ENCODE measurements at regions not wholly inside any gene's neighbourhood (a gene's known extent, or its start where the extent isn't known, plus 50 kb on each side); places are given as distances from the start of the nearest gene placed in this dataset.

GRCh38 chr11:127612607-127613006, 612.0 kb upstream of the KIRREL3 start:
- H3K9me3 ChIP-seq = no peaks in the 10 kb centered on the region
- TF ChIP-seq EP300 (IDR thresholded peaks at IDR 0.05) = no peak
- H3K36me3 ChIP-seq = no peaks in the 10 kb centered on the region
- no peaks in the 10 kb centered on the region for H3K4me1 ChIP-seq
- intact Hi-C loops (cut with DNase I) = no loop called here
- no peak for DNase-seq (ENCODE audit: extremely low spot score)
- WGBS = 68% methylated on average over 2 of the region's 2 CpGs
- no peak overlapping the region for H3K4me3 ChIP-seq
- H3K27ac ChIP-seq (replicated peaks in 1 of 4) = no peak overlapping the region
- H3K27me3 ChIP-seq = no peaks in the 10 kb centered on the region

GRCh38 chr11:127609025-127609773, 608.6 kb upstream of the KIRREL3 start:
- DNase-seq (ENCODE audit: extremely low spot score) = peak; percentile 89
- Histone ChIP-seq H3K27me3 (no peaks in the 10 kb centered on the region), H3K4me3 (no peak overlapping the region), H3K9me3 (no peaks in the 10 kb centered on the region), H3K27ac (replicated peaks in 1 of 4) (no peak overlapping the region), H3K4me1 (no peaks in the 10 kb centered on the region), H3K36me3 (no peaks in the 10 kb centered on the region)
- WGBS = 92% methylated on average over 4 of the region's 4 CpGs
- TF ChIP-seq POLR2A (IDR thresholded peaks at IDR 0.05; ENCODE audit: low read depth) (no peak), EP300 (IDR thresholded peaks at IDR 0.05) (no peak), POLR2AphosphoS5 (IDR thresholded peaks at IDR 0.05) (no peak), CTCF (IDR thresholded peaks at IDR 0.05) (no peak)
- intact Hi-C loops (cut with DNase I) = no loop called here

DNA sequence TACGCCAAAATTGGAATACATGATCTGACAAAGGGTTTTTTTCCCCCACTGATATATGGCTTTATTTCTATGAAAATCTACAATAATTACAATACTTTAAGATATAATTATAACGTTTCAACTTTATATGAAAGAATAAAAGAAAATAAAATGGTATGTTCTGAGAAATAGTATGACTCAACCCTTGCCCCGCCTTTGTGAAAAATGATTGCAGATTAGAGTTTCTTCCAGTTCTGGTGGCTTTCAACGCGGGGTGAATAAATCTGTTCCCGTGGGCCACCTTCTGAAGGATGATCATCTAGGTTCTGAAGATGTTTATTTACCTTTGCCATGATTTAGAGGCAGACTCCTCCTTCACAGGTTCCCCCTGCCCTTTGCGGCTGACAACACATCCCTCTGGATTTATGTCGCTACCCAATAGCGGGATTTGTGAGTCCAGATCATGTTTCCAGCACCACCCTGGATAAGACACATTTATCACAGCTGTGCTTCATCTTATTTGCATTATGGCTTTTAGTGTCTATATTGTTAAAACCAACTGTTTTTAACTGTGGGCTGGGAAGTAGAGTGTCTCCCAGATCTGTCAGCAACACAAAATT, 607.0 kb upstream of the KIRREL3 start:
- intact Hi-C loops (cut with DNase I) = no loop called here

DNA sequence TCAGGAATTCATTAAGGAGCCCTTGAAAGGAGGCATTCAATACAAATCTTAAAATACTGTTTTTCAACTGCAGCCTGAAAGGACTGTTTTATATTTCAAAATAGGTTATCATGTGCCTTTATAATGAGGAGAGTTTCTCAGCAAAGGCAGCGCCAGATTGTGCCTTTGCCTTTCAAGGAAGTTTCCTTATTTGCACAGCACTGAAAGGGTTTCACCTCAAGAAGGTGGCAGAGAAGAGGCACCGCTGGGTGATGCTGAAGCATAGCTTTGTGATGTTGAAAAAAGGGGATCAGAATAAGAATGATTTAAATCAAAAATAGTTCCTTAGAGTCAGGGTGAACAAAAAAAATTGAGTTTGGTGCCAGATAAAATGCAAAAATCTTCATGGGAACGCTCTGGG, 601.0 kb upstream of the KIRREL3 start:
- DNase-seq (ENCODE audit: extremely low spot score) = no peak
- Histone ChIP-seq H3K27me3 (no peaks in the 10 kb centered on the region), H3K9me3 (no peaks in the 10 kb centered on the region), H3K4me1 (no peaks in the 10 kb centered on the region), H3K4me3 (no peak overlapping the region), H3K36me3 (no peaks in the 10 kb centered on the region), H3K27ac (replicated peaks in 1 of 4) (no peak overlapping the region)
- 73% methylated on average over 3 of the region's 3 CpGs for WGBS
- TF ChIP-seq CTCF (IDR thresholded peaks at IDR 0.05) (no peak), EP300 (IDR thresholded peaks at IDR 0.05) (no peak), POLR2A (IDR thresholded peaks at IDR 0.05; ENCODE audit: low read depth) (no peak), POLR2AphosphoS5 (IDR thresholded peaks at IDR 0.05) (no peak)
- intact Hi-C loops (cut with DNase I) = no loop called here

More for the DNA sequence above, 607.0 kb upstream of the KIRREL3 start:
- H3K9me3 ChIP-seq = no peaks in the 10 kb centered on the region
- no peaks in the 10 kb centered on the region for H3K27me3 ChIP-seq
- no peak overlapping the region for H3K27ac ChIP-seq (replicated peaks in 1 of 4)
- no peak for TF ChIP-seq POLR2A (IDR thresholded peaks at IDR 0.05; ENCODE audit: low read depth)
- no peak for TF ChIP-seq CTCF (IDR thresholded peaks at IDR 0.05)
- no peak for TF ChIP-seq POLR2AphosphoS5 (IDR thresholded peaks at IDR 0.05)
- no peak for TF ChIP-seq EP300 (IDR thresholded peaks at IDR 0.05)
- DNase-seq (ENCODE audit: extremely low spot score) = no peak
- H3K4me3 ChIP-seq = no peak overlapping the region
- no peaks in the 10 kb centered on the region for H3K4me1 ChIP-seq
- WGBS = 58% methylated on average over 9 of the region's 9 CpGs
- no peaks in the 10 kb centered on the region for H3K36me3 ChIP-seq

- Histone ChIP-seq H3K9me3 (no peaks in the 10 kb centered on the region), H3K27me3 (no peaks in the 10 kb centered on the region), H3K4me1 (no peaks in the 10 kb centered on the region), H3K27ac (replicated peaks in 1 of 4) (no peak overlapping the region), H3K4me3 (no peak overlapping the region), H3K36me3 (no peaks in the 10 kb centered on the region)
- no peak for TF ChIP-seq POLR2A (IDR thresholded peaks at IDR 0.05; ENCODE audit: low read depth)
- WGBS = 86% methylated on average over 2 of the region's 2 CpGs
- intact Hi-C loops (cut with DNase I) = no loop called here
- no peak for DNase-seq (ENCODE audit: extremely low spot score)
These were observed 600.1 kb upstream of the KIRREL3 start for GRCh38 chr11:127600674-127601073.
